Gastrocnemius medialis (tissue), 4 donors: ENCODE measurements at regions not wholly inside any gene's neighbourhood (a gene's known extent, or its start where the extent isn't known, plus 50 kb on each side); places are given as distances from the start of the nearest gene placed in this dataset.

Source experiments
- ATAC-seq, 2 donors: fragments of 150-250 bp; one replicate each; pipeline ENCODE4 v1.9.1; 2016
- DNase-seq, 2 donors: peaks; one replicate each; pipeline ENCODE4 v3.0.0-alpha.2; 2019
- H3K27ac ChIP-seq, 4 donors: fragments of 200-600 bp; sonication (generic); 1 replicate in 1 of 4; 2 replicates in 3 of 4; pipeline ENCODE4 v1.5.1; 2016 to 2018; ENCODE audit warnings: mild to moderate bottlenecking in 2 of 4, moderate library complexity in 1 of 4
- H3K27me3 ChIP-seq, 3 donors: fragments of 200-600 bp; sonication (generic) in 2 of 3; 1 replicate in 1 of 3; 2 replicates in 2 of 3; pipeline versions ENCODE4 v1.5.1 to v1.6.0; 2016 to 2019; ENCODE audit warnings: mild to moderate bottlenecking in 1 of 3, moderate library complexity in 1 of 3
- H3K36me3 ChIP-seq, 2 donors: fragments of 200-600 bp; sonication (generic) in 1 of 2; one replicate each; pipeline ENCODE4 v1.5.1; 2017 to 2018
- H3K4me1 ChIP-seq, 2 donors: fragments of 200-600 bp; sonication (generic) in 1 of 2; one replicate each; pipeline ENCODE4 v1.5.1; 2016 to 2017; ENCODE audit warnings: mild to moderate bottlenecking in 2 of 2
- H3K4me3 ChIP-seq, 4 donors: fragments of 200-600 bp; sonication (generic) in 3 of 4; 1 replicate in 1 of 4; 2 replicates in 3 of 4; pipeline ENCODE4 v1.5.1; 2016 to 2019; ENCODE audit warnings: mild to moderate bottlenecking in 2 of 4
- H3K9me3 ChIP-seq, 3 donors: fragments of 200-600 bp; sonication (generic) in 2 of 3; 1 replicate in 1 of 3; 2 replicates in 2 of 3; pipeline ENCODE4 v1.5.1; 2016 to 2019
- POLR2A ChIP-seq, 2 donors: fragments of 450-650 bp; IDR thresholded peaks; one replicate each; pipeline ENCODE4 v1.6.1; 2017; ENCODE audit warnings: antibody characterized with exemption in 2 of 2, mild to moderate bottlenecking in 2 of 2, moderate library complexity in 2 of 2
- in situ Hi-C, 4 donors: fragments of 200-750 bp; cut with MboI; loops; one replicate each; pipeline versions ENCODE4 v1.15.0 to v1.8.0; 2017; ENCODE audit warnings: low sequenced_read_pairs in 4 of 4
- intact Hi-C: fragments of 100-400 bp; cut with DNase I; formaldehyde crosslinking; loops from one replicate; pipeline ENCODE4 v1.15.1; 2023; ENCODE audit warnings: low total_unique reads
- TF ChIP-seq, protein P1 (sequence below), 5 experiments: fragments of 450-650 bp in 3 of 5; fragments of 200-600 bp in 2 of 5; sonication (generic) in 2 of 5; IDR thresholded peaks in 4 of 5; conservative IDR thresholded peaks in 1 of 5; 1 replicate in 4 of 5; 2 replicates in 1 of 5; pipeline ENCODE4 v1.5.1; 2016 to 2019; ENCODE audit warnings: antibody characterized with exemption in 5 of 5, mild to moderate bottlenecking in 3 of 5, moderate library complexity in 3 of 5

GRCh38 chr10:113463083-113463482 is 89.8 kb upstream of the HABP2 start:
- Histone ChIP-seq H3K9me3 (no peaks in the 10 kb centered on the region), H3K36me3 (no peaks in the 10 kb centered on the region), H3K27ac (no peak overlapping the region), H3K4me1 (no peaks in the 10 kb centered on the region), H3K4me3 (no peak overlapping the region), H3K27me3 (no peaks in the 10 kb centered on the region)
- intact Hi-C loops = no loop called here
- TF ChIP-seq, protein P1, sequence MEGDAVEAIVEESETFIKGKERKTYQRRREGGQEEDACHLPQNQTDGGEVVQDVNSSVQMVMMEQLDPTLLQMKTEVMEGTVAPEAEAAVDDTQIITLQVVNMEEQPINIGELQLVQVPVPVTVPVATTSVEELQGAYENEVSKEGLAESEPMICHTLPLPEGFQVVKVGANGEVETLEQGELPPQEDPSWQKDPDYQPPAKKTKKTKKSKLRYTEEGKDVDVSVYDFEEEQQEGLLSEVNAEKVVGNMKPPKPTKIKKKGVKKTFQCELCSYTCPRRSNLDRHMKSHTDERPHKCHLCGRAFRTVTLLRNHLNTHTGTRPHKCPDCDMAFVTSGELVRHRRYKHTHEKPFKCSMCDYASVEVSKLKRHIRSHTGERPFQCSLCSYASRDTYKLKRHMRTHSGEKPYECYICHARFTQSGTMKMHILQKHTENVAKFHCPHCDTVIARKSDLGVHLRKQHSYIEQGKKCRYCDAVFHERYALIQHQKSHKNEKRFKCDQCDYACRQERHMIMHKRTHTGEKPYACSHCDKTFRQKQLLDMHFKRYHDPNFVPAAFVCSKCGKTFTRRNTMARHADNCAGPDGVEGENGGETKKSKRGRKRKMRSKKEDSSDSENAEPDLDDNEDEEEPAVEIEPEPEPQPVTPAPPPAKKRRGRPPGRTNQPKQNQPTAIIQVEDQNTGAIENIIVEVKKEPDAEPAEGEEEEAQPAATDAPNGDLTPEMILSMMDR (IDR thresholded peaks at IDR 0.05 in 4 of 5, conservative IDR thresholded peaks at IDR 0.05 in 1 of 5) = no peak
- no peak for TF ChIP-seq POLR2A (IDR thresholded peaks at IDR 0.05)
- in situ Hi-C loops = no loop called here
- ATAC-seq (no peak), DNase-seq (no peak)

DNA sequence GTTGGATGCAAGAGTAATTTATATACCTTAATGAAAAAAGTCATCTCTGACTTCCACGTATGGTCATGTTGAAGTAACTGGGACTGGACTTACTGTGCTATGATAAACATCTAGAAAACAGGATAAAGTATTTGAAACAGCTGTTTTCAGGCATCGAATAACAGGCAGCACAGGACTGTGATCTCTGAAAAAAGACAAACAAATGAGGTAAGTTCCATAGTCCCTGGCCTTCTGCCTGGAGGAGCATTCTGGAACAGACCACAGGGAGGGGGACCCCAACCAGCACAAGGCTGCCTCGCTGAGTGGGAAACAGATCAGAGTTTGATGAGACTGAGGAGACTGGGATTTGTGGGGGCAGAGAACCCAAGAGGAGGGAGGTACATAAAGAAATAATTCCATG is 89.1 kb upstream of the HABP2 start:
- no peaks in the 10 kb centered on the region for H3K4me1 ChIP-seq
- H3K27me3 ChIP-seq = no peaks in the 10 kb centered on the region
- no peak overlapping the region for H3K27ac ChIP-seq
- intact Hi-C loops (no loop called here), in situ Hi-C loops (no loop called here)
- H3K9me3 ChIP-seq = no peaks in the 10 kb centered on the region
- no peak for DNase-seq
- no peaks in the 10 kb centered on the region for H3K36me3 ChIP-seq
- no peak for TF ChIP-seq POLR2A (IDR thresholded peaks at IDR 0.05)
- TF ChIP-seq, protein P1 (IDR thresholded peaks at IDR 0.05 in 4 of 5, conservative IDR thresholded peaks at IDR 0.05 in 1 of 5) = no peak
- no peak overlapping the region for H3K4me3 ChIP-seq
- ATAC-seq = no peak

DNA sequence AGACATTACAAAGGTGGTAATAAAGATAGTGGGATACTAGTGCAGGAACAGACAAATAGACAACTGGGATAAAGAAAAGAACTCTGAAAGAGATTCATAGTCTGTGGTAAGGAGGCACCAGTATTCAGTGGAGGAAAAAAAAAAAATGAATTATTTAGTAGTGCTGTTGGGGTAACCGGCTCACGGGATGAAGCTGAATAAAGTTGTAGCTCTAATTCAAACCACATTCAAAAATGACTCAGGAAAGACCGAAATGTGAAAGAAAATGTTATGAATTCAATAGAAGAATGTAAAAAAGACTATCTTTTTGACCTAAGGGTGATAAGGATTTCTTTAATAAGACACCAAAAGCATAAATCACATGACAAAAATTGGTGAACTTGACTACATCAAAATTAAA is 83.1 kb upstream of the HABP2 start:
- intact Hi-C loops = no loop called here
- no peak overlapping the region for H3K4me3 ChIP-seq
- no peaks in the 10 kb centered on the region for H3K36me3 ChIP-seq
- no peak for TF ChIP-seq POLR2A (IDR thresholded peaks at IDR 0.05)
- DNase-seq (no peak), ATAC-seq (no peak)
- in situ Hi-C loops = no loop called here
- H3K4me1 ChIP-seq = no peaks in the 10 kb centered on the region
- no peak overlapping the region for H3K27ac ChIP-seq
- no peaks in the 10 kb centered on the region for H3K27me3 ChIP-seq
- no peaks in the 10 kb centered on the region for H3K9me3 ChIP-seq

- no peak for TF ChIP-seq POLR2A (IDR thresholded peaks at IDR 0.05)
- TF ChIP-seq, protein P1 (IDR thresholded peaks at IDR 0.05 in 4 of 5, conservative IDR thresholded peaks at IDR 0.05 in 1 of 5) = no peak
- H3K27me3 ChIP-seq = no peaks in the 10 kb centered on the region
- no peak overlapping the region for H3K4me3 ChIP-seq
- peaks cover 0 to 5% of the 10 kb centered on the region in 2 donors for H3K4me1 ChIP-seq
- no peaks in the 10 kb centered on the region for H3K36me3 ChIP-seq
- no peaks in the 10 kb centered on the region for H3K9me3 ChIP-seq
- no peak overlapping the region for H3K27ac ChIP-seq
- ATAC-seq = no peak
- DNase-seq = no peak
- intact Hi-C loops (no loop called here), in situ Hi-C loops (no loop called here)
Measured at GRCh38 chr10:113470372-113471240, 82.2 kb upstream of the HABP2 start.

GRCh38 chr10:113471241-113471996 is 81.4 kb upstream of the HABP2 start:
- ATAC-seq (no peak), DNase-seq (no peak)
- H3K27me3 ChIP-seq = no peaks in the 10 kb centered on the region
- H3K4me1 ChIP-seq = peaks cover 0 to 9% of the 10 kb centered on the region in 2 donors
- intact Hi-C loops (no loop called here), in situ Hi-C loops (no loop called here)
- H3K4me3 ChIP-seq = no peak overlapping the region
- no peak overlapping the region for H3K27ac ChIP-seq
- TF ChIP-seq POLR2A (IDR thresholded peaks at IDR 0.05) = no peak
- TF ChIP-seq, protein P1 (IDR thresholded peaks at IDR 0.05 in 4 of 5, conservative IDR thresholded peaks at IDR 0.05 in 1 of 5) = no peak
- H3K36me3 ChIP-seq = no peaks in the 10 kb centered on the region
- no peaks in the 10 kb centered on the region for H3K9me3 ChIP-seq
